CD14-positive monocyte (primary cell): ENCODE measurements at regions not wholly inside any gene's neighbourhood (a gene's known extent, or its start where the extent isn't known, plus 50 kb on each side); places are given as distances from the start of the nearest gene placed in this dataset.

Source experiments
- DNase-seq, 3 donors: peaks; one replicate each; pipeline ENCODE4 v3.0.0-alpha.2; 2011 to 2022
- H2AFZ ChIP-seq: 2 replicates; pipeline ENCODE4 v1.6.0; 2012; ENCODE audit warnings: mild to moderate bottlenecking, low read depth, low read length, inconsistent platforms; ENCODE audit not compliant: insufficient read depth, poor library complexity, severe bottlenecking
- H3K27ac ChIP-seq, 2 donors: 1 replicate in 1 of 2; 2 replicates in 1 of 2; pipeline ENCODE4 v1.5.1; 2012 to 2013; ENCODE audit warnings: low read length in 2 of 2, control low read depth in 1 of 2, inconsistent platforms in 1 of 2, low read depth in 1 of 2, mild to moderate bottlenecking in 1 of 2
- H3K27me3 ChIP-seq, 2 donors: one replicate each; pipeline versions ENCODE4 v1.6.0 to v1.6.1; 2011 to 2013; ENCODE audit warnings: low read length in 2 of 2; ENCODE audit not compliant: control insufficient read depth in 2 of 2, insufficient read depth in 2 of 2
- H3K36me3 ChIP-seq, 2 donors: replicated peaks in 1 of 2; 1 replicate in 1 of 2; 2 replicates in 1 of 2; pipeline versions ENCODE4 v1.5.1 to v1.6.1; 2012 to 2013; ENCODE audit warnings: low read length in 2 of 2, control low read depth in 1 of 2, inconsistent platforms in 1 of 2, mild to moderate bottlenecking in 1 of 2; ENCODE audit not compliant: insufficient read depth in 2 of 2, control insufficient read depth in 1 of 2
- H3K4me1 ChIP-seq, 2 donors: 1 replicate in 1 of 2; 2 replicates in 1 of 2; pipeline versions ENCODE4 v1.5.1 to v1.6.1; 2012 to 2013; ENCODE audit warnings: low read length in 2 of 2, control low read depth in 1 of 2, inconsistent platforms in 1 of 2, mild to moderate bottlenecking in 1 of 2, moderate library complexity in 1 of 2; ENCODE audit not compliant: insufficient read depth in 2 of 2, control insufficient read depth in 1 of 2
- H3K4me2 ChIP-seq: replicated peaks from 2 replicates; pipeline ENCODE3; 2012; ENCODE audit warnings: low read length, moderate library complexity, mild to moderate bottlenecking; ENCODE audit not compliant: poor library complexity, severe bottlenecking; ENCODE audit errors: extremely low read depth
- H3K4me3 ChIP-seq, 3 experiments: fragments of 200-600 bp in 1 of 3; sonication (generic) in 1 of 3; replicated peaks in 1 of 3; 1 replicate in 2 of 3; 2 replicates in 1 of 3; pipeline ENCODE4 v1.5.1; 2011 to 2013; ENCODE audit warnings: low read length in 3 of 3, mild to moderate bottlenecking in 3 of 3, control low read depth in 2 of 3, low read depth in 2 of 3, inconsistent platforms in 1 of 3, moderate library complexity in 1 of 3
- H3K79me2 ChIP-seq: 2 replicates; pipeline ENCODE4 v1.6.0; 2012; ENCODE audit warnings: mild to moderate bottlenecking, control low read depth, inconsistent platforms, low read length, moderate library complexity; ENCODE audit not compliant: insufficient read depth
- H3K9ac ChIP-seq: 2 replicates; pipeline ENCODE4 v1.6.0; 2017; ENCODE audit warnings: low read length, mild to moderate bottlenecking; ENCODE audit not compliant: insufficient read depth, poor library complexity, severe bottlenecking
- H3K9me3 ChIP-seq, 2 donors: replicated peaks in 1 of 2; 1 replicate in 1 of 2; 2 replicates in 1 of 2; pipeline versions ENCODE4 v1.5.1 to v1.6.1; 2012 to 2013; ENCODE audit warnings: low read length in 2 of 2, control low read depth in 1 of 2; ENCODE audit not compliant: control insufficient read depth in 1 of 2, insufficient read depth in 1 of 2
- H4K20me1 ChIP-seq: 2 replicates; pipeline ENCODE4 v1.6.0; 2012; ENCODE audit warnings: mild to moderate bottlenecking, low read length, control low read depth, moderate library complexity; ENCODE audit not compliant: insufficient read depth
- H3K27ac Mint-ChIP-seq, 7 donors: one replicate each; pipeline ENCODE4 v1.8.0; 2020; ENCODE audit warnings: mild to moderate bottlenecking in 7 of 7, mixed read lengths in 7 of 7, moderate library complexity in 6 of 7, inconsistent platforms in 2 of 7
- H3K27me3 Mint-ChIP-seq, 3 donors: one replicate each; pipeline ENCODE4 v1.8.0; 2021 to 2022; ENCODE audit warnings: low read depth in 3 of 3, mild to moderate bottlenecking in 3 of 3, mixed read lengths in 3 of 3, moderate library complexity in 3 of 3, inconsistent platforms in 1 of 3
- H3K36me3 Mint-ChIP-seq, 2 donors: one replicate each; pipeline ENCODE4 v1.8.0; 2020; ENCODE audit warnings: mixed read lengths in 2 of 2, inconsistent platforms in 1 of 2, mild to moderate bottlenecking in 1 of 2
- H3K4me1 Mint-ChIP-seq: one replicate; pipeline ENCODE4 v1.8.0; 2020; ENCODE audit warnings: mild to moderate bottlenecking, mixed read lengths
- H3K4me3 Mint-ChIP-seq, 2 donors: one replicate each; pipeline ENCODE4 v1.8.0; 2020; ENCODE audit warnings: mild to moderate bottlenecking in 2 of 2, mixed read lengths in 2 of 2, moderate library complexity in 1 of 2
- H3K9me3 Mint-ChIP-seq, 7 donors: one replicate each; pipeline ENCODE4 v1.8.0; 2020 to 2022; ENCODE audit warnings: mixed read lengths in 7 of 7, mild to moderate bottlenecking in 6 of 7, moderate library complexity in 6 of 7, inconsistent platforms in 2 of 7
- WGBS: methylation state at CpG from one replicate; pipeline ENCODE4 v1.1.5; 2013; ENCODE audit warnings: missing lambda C conversion rate; ENCODE audit not compliant: insufficient coverage; 5-methylcytosine and 5-hydroxymethylcytosine counted together
- intact Hi-C, 2 donors: fragments of 100-400 bp; cut with micrococcal nuclease; formaldehyde crosslinking; loops; one replicate each; pipeline versions ENCODE4 v1.15.0 to v1.15.1; 2023
- TF ChIP-seq, protein P1 (sequence below): fragments of 200-600 bp; IDR thresholded peaks from one replicate; pipeline ENCODE4 v1.8.0; 2022; ENCODE audit warnings: antibody characterized with exemption, mild to moderate bottlenecking

DNA sequence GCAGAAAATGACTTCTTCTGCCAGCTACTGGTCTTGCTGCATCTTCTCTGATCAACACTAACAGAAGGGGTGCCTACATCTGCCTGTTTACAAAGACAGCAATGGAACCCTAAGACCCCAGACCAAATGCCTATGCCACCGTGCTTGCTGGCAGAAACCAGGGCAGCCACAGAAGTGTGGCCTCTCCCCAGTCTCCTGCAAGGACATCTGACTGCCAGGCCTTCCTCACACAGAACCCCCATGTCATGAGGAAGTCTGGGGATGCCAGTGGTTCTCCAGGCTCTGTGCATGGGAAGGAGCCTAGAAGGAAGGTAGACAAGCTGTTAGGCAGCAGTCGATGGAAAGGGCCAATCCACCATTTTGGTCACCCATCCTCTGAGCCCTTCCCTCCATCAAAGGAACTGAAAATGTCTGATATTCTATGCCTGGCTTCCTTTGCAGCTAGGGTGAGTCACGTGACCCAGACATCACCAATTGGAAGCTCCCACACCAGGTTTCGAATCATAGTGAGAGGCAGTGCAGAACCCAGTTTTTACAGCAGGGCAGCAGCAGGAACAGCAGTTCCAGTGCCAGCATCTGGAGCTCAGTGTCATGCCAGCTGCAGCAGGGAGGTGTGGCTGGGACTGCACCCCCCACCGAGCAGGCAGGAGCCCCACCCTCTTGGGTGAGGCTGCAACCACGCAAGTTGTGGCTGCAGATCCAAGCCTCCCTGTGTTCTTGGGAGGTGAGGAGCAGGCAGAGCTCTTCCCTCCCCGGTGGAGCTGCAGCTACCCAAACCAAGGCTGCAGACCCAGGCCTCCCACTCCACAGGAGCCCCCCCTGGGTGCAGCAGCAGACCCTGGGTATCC lies 123.4 kb downstream of the OLFM1 start:
- Mint-ChIP-seq H3K4me1 (no peaks in the 10 kb centered on the region), H3K9me3 (peaks cover 13 to 31% (median 22%) of the 10 kb centered on the region in 7 donors), H3K4me3 (no peak overlapping the region), H3K27ac (no peak overlapping the region), H3K27me3 (peaks cover 4 to 9% (median 5%) of the 10 kb centered on the region in 3 donors), H3K36me3 (no peaks in the 10 kb centered on the region)
- Histone ChIP-seq H3K27ac (no peak overlapping the region), H3K9me3 (peaks cover 17 to 26% of the 10 kb centered on the region in 2 donors), H4K20me1 (no peaks in the 10 kb centered on the region), H3K36me3 (no peaks in the 10 kb centered on the region), H3K4me3 (no peak overlapping the region), H3K9ac (no peak overlapping the region), H3K4me1 (no peaks in the 10 kb centered on the region), H3K4me2 (no peak overlapping the region), H3K79me2 (no peaks in the 10 kb centered on the region), H3K27me3 (no peaks in the 10 kb centered on the region), H2AFZ (no peak overlapping the region)
- TF ChIP-seq, protein P1, sequence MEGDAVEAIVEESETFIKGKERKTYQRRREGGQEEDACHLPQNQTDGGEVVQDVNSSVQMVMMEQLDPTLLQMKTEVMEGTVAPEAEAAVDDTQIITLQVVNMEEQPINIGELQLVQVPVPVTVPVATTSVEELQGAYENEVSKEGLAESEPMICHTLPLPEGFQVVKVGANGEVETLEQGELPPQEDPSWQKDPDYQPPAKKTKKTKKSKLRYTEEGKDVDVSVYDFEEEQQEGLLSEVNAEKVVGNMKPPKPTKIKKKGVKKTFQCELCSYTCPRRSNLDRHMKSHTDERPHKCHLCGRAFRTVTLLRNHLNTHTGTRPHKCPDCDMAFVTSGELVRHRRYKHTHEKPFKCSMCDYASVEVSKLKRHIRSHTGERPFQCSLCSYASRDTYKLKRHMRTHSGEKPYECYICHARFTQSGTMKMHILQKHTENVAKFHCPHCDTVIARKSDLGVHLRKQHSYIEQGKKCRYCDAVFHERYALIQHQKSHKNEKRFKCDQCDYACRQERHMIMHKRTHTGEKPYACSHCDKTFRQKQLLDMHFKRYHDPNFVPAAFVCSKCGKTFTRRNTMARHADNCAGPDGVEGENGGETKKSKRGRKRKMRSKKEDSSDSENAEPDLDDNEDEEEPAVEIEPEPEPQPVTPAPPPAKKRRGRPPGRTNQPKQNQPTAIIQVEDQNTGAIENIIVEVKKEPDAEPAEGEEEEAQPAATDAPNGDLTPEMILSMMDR, result no peak
- DNase-seq, result no peak
- 95% methylated on average over 4 of the region's 7 CpGs for WGBS
- intact Hi-C loops, result no loop called here

DNA sequence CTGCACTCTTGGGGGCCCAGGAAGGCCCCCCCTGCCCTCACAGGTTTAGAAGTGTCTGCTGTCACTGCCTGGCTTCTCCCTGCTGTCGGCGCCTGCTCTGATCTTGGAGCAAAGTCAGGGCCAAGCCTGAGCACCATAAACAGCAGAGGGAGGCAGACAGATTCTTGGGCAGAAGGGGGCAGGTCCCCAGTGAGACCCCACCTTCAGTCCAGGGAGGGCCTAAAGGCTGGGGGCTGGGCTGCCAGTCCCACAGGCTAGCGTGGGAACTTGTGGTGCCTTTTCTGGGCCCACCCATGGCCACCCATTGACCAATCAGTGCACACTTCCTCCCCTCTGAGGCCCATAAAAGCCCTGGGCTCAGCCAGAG lies 124.0 kb downstream of the OLFM1 start:
- Histone ChIP-seq H3K27ac (no peak overlapping the region), H3K4me2 (no peak overlapping the region), H4K20me1 (no peaks in the 10 kb centered on the region), H3K9ac (no peak overlapping the region), H3K79me2 (no peaks in the 10 kb centered on the region), H3K36me3 (no peaks in the 10 kb centered on the region), H3K4me1 (no peaks in the 10 kb centered on the region), H3K4me3 (no peak overlapping the region), H3K27me3 (no peaks in the 10 kb centered on the region), H2AFZ (no peak overlapping the region), H3K9me3 (peaks cover 17 to 26% of the 10 kb centered on the region in 2 donors)
- Mint-ChIP-seq H3K4me3 (no peak overlapping the region), H3K27ac (no peak overlapping the region), H3K9me3 (peaks cover 13 to 31% (median 22%) of the 10 kb centered on the region in 7 donors), H3K4me1 (no peaks in the 10 kb centered on the region), H3K36me3 (no peaks in the 10 kb centered on the region), H3K27me3 (peaks cover 4 to 9% (median 5%) of the 10 kb centered on the region in 3 donors)
- TF ChIP-seq, protein P1, result no peak
- no peak for DNase-seq
- intact Hi-C loops, result no loop called here
- 88% methylated on average over 3 of the region's 3 CpGs for WGBS
